Stimulated activated CD8-positive, alpha-beta memory T cell treated with anti-CD3 and anti-CD28 coated beads, Interleukin-4, amount 100 ng/mL, for 24 hours (primary cell): ENCODE measurements at regions not wholly inside any gene's neighbourhood (a gene's known extent, or its start where the extent isn't known, plus 50 kb on each side); places are given as distances from the start of the nearest gene placed in this dataset.
"Not testable (repeated sequence)": the region's sequence is repeated elsewhere in the genome, so short reads cannot be mapped to it uniquely, and the experiment has no call there.

Experiments
- DNase-seq: peaks from one replicate; pipeline ENCODE4 v3.0.0-alpha.2; 2020; ENCODE audit warnings: low read depth

DNA sequence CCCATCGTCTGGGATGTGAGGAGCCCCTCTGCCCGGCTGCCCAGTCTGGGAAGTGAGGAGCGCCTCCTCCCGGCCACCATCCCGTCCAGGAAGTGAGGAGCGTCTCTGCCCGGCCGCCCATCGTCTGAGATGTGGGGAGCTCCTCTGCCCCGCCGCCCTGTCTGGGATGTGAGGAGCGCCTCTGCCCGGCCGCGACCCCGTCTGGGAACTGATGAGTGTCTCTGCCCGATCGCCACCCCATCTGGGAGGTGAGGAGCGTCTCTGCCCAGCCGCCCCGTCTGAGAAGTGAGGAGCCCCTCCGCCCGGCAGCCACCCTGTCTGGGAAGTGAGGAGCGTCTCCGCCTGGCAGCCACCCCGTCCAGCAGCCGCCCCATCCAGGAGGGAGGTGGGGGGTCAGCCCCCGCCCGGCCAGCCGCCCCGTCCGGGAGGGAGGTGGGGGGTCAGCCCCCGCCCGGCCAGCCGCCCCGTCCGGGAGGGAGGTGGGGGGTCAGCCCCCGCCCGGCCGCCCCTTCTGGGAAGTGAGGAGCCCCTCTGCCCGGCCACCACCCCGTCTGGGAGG, 705.8 kb downstream of the DTWD2 start:
- not testable (repeated sequence) for DNase-seq

DNA sequence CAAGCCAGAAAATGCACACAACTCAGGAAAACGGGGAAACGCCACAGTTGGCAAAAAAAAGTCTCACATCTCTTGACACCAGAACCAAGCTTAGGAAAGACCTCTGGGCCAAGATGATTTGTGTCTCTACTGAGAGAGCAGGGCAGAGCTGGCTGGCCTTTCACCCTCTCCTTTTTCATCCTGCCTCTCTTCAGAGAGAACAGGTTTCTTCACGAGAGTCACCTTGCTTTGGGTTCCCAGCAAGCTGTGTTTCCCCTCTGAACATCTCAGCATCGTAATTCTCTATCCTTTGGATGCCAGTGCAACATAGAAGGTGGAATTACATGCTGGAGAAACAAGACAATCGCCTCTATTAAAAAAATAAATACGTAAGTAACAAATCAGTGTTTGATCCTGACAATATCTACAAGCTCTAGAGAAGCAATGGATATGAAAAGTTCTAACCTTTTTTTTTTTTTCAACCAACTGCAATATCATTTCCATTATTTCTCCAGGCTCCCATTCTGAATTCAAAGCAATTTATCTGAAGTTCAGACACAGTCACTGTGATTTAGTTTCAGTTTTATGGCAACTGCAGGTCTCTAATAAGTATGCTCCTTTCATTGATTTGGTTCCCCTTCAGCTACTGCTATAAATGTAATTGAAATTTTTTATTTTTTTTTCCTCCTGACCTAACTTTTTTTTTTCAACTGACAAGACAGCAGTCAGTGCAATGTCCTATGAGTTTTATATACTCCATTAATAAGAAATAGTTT, 708.6 kb downstream of the DTWD2 start:
- no peak for DNase-seq

GRCh38 chr5:118270526-118270925, 717.8 kb downstream of the DTWD2 start:
- no peak for DNase-seq

GRCh38 chr5:118258223-118258622, 730.1 kb downstream of the DTWD2 start:
- no peak for DNase-seq

DNA sequence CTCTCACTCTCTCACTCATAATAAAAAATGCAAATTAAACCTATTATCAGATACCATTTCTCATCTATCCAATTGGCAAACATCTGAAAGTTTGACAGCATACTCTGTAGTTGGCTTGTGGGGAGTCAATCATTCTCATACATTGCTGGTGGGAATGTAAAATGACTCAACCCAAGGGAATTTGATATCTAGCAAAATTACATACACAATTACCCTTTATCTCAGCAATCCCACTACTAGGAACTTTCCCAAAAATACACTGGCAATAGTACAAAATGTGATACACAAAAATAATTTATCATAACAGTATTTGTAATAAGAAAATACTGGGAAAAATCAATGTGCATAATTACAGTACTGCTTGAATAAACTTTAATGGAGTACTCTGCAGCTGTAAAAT, 731.3 kb downstream of the DTWD2 start:
- no peak for DNase-seq

GRCh38 chr5:118253225-118254061, 734.9 kb downstream of the DTWD2 start:
- no peak for DNase-seq

- DNase-seq, result no peak
Measured at GRCh38 chr5:118249386-118249785, 739.0 kb downstream of the DTWD2 start.

DNA sequence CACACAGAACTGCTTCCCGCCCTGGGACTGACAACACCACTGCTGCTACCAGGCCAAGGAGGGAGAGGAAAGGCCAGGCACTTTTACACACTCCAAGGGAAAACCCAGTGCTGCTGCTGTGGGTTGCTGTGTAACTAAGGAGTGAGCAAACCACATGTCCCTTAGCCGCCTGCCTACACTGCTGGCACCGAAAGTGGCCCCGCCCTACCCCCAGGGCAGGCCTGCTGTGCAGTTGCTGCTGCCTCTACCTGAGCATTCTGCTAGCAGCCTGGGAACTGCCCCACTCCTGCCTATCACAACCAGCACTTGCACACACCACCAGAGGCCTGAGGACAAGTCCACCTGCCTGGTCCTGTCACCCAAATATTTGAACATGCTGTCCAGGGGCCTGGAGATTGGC, 740.9 kb downstream of the DTWD2 start:
- DNase-seq, result no peak

GRCh38 chr5:118243613-118244012, 744.7 kb downstream of the DTWD2 start:
- no peak for DNase-seq

- DNase-seq, result no peak
Measured at GRCh38 chr5:118243068-118243467, 745.3 kb downstream of the DTWD2 start.

- no peak for DNase-seq
Measured at GRCh38 chr5:118236108-118236849, 752.1 kb downstream of the DTWD2 start.

DNA sequence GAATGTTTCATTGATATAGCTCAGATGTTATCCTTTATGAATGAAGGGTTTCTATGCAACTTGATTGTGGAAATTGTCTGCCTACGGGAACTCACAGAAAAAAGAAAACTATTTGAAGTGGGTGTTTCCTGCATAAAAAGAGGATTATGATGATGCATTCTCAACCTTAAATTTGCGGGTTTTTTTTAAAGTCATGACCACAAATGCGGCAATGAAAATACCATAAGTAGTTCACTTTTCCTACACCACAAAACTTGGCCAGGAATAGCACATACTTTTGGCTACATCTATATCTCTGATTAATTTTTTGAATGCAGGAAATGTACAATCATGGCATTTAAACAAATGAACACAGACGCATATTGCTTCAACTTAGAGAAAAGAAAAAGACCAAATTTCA, 754.7 kb downstream of the DTWD2 start:
- DNase-seq, result no peak

DNA sequence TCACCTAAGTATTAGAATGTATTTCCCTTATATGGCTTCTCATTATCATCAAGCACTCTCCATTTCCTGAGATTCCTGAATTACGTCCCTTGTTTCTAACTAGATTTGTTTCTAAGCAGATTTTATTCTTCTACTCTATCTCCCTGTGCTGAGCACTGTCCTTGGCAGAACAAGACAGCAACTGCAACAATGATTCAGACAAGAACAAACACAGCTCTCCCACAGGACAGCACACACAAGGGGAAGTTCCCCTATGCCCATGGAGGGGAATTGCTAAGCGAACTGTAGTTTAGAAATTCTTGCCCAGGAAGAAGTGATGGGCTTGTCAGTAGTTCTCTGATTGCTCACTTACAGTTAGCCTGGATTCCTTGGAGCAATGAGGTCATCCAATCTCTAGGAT, 759.9 kb downstream of the DTWD2 start:
- DNase-seq, result no peak

DNA sequence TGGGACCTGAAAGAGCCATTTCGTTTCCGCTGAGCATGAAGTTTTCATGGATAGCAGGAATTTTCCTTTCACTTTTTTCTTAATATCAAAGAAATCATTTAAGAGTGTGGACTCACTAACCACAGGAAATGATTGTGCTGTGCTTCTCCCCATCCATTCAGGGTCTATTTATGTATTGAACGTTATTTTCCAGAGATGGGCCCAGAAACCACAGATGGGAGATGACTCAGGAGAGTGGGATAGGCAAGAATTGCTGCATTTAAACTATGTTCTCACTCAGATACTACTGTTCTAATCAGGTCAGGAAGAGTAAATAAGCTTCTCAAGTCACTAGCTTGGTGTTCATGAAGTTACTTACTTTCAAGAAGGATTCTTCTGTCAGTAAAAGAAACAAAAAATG, 763.8 kb downstream of the DTWD2 start:
- no peak for DNase-seq

- DNase-seq, result no peak
Measured at GRCh38 chr5:118220556-118221195, 767.7 kb downstream of the DTWD2 start.

GRCh38 chr5:118211606-118212005, 776.7 kb downstream of the DTWD2 start:
- no peak for DNase-seq

DNA sequence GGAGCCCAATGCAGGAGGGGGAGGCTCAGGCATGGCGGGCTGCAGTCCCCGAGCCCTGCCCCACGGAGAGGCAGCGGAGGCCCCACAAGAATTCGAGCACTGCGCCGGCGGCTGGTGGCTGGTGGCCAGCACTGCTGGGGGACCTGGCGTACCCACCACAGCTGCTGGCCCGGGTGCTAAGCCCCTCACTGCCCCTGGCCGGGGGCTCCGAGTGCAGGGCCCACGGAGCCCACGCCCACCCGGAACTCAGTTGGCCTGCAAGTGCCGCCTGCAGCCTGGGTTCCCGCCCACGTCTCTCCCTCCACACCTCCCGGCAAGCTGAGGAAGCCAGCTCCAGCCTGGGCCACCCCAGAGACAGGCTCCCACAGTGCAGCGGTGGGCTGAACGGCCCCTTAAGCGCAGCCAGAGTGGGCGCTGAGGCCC, 780.3 kb downstream of the DTWD2 start:
- no peak for DNase-seq

GRCh38 chr5:118199801-118200200, 788.5 kb downstream of the DTWD2 start:
- no peak for DNase-seq

GRCh38 chr5:118196229-118196628, 792.1 kb downstream of the DTWD2 start:
- DNase-seq, result no peak

DNA sequence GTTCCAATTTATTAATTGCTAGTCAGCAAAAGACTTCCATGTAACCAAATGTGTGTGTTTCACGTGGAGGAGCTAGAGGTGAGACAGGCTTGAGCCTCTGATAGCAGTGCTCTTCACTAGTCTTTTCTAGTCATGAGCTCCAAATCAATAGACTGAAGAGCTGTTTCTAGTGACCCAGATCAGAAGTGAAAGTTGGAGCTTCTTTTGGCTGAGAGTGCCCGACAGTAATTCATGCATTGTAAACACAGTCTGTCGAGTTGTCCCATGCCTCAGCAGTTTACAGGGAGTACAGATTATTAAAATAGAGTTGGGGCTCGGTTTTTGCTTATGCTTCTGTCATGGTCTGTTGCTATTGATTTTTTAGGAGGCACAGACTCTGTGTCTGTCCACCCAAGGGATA, 793.1 kb downstream of the DTWD2 start:
- no peak for DNase-seq

GRCh38 chr5:118193194-118193905, 795.0 kb downstream of the DTWD2 start:
- DNase-seq, result no peak
